GM12872 (cell line): ENCODE measurements at regions not wholly inside any gene's neighbourhood (a gene's known extent, or its start where the extent isn't known, plus 50 kb on each side); places are given as distances from the start of the nearest gene placed in this dataset.

Source experiments
- CTCF ChIP-seq: IDR thresholded peaks from 3 replicates; pipeline ENCODE4 v1.5.1; 2011; ENCODE audit warnings: low read depth, mild to moderate bottlenecking, low read length, moderate library complexity; ENCODE audit not compliant: insufficient read depth

GRCh38 chr3:66140106-66140505, 80.7 kb upstream of the SLC25A26 start:
- no peak for TF ChIP-seq CTCF

- TF ChIP-seq CTCF, result no peak
Measured at GRCh38 chr3:66139415-66139814, 81.4 kb upstream of the SLC25A26 start.

GRCh38 chr3:66138336-66139313, 82.2 kb upstream of the SLC25A26 start:
- TF ChIP-seq CTCF, result peak; percentile 65

GRCh38 chr3:66136597-66136996, 84.2 kb upstream of the SLC25A26 start:
- TF ChIP-seq CTCF, result no peak

- no peak for TF ChIP-seq CTCF
Measured at GRCh38 chr3:66133853-66134445, 86.9 kb upstream of the SLC25A26 start.

- no peak for TF ChIP-seq CTCF
Measured at GRCh38 chr3:66133050-66133757, 87.6 kb upstream of the SLC25A26 start.

- no peak for TF ChIP-seq CTCF
Measured at GRCh38 chr3:66128623-66129022, 89.9 kb upstream of the MAGI1 start.
